GM12801 (cell line): ENCODE measurements at regions not wholly inside any gene's neighbourhood (a gene's known extent, or its start where the extent isn't known, plus 50 kb on each side); places are given as distances from the start of the nearest gene placed in this dataset.

Source experiments
- CTCF ChIP-seq: IDR thresholded peaks from one replicate; pipeline ENCODE4 v1.5.1; 2011; ENCODE audit warnings: control low read depth; ENCODE audit not compliant: insufficient read length; ENCODE audit errors: extremely low read depth

GRCh38 chr16:85193115-85193493 lies 80.8 kb upstream of the CIBAR2 start:
- TF ChIP-seq CTCF: no peak

- TF ChIP-seq CTCF: no peak
These were observed 81.6 kb upstream of the CIBAR2 start for GRCh38 chr16:85193876-85194275.

GRCh38 chr16:85194307-85195270 lies 82.3 kb upstream of the CIBAR2 start:
- no peak for TF ChIP-seq CTCF

DNA sequence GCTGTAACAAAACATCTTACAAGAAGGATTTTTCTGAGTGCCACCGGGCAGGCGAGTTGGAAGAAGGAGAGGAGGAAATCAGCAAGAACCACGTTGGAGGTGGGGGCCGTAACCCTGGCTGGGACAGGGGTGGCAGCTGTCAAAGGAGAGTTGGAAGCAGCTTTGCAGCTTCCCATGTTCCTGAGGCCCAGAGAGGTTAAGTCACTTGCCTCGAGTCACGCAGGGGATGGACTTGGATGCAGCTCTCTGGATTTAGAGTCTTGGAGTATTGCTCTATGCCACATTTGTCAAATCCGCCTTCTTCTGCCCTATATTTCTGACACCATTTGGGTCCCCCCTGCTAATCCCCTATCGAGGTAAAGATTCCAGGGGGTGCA lies 83.0 kb upstream of the CIBAR2 start:
- TF ChIP-seq CTCF: no peak

GRCh38 chr16:85195900-85196772 lies 83.9 kb upstream of the CIBAR2 start:
- no peak for TF ChIP-seq CTCF

GRCh38 chr16:85196976-85197375 lies 84.7 kb upstream of the CIBAR2 start:
- no peak for TF ChIP-seq CTCF
